SW480 (cell line): ENCODE measurements at regions not wholly inside any gene's neighbourhood (a gene's known extent, or its start where the extent isn't known, plus 50 kb on each side); places are given as distances from the start of the nearest gene placed in this dataset.
"Not testable (repeated sequence)": the region's sequence is repeated elsewhere in the genome, so short reads cannot be mapped to it uniquely, and the experiment has no call there.

Experiments used
- DNase-seq: peaks from one replicate; pipeline ENCODE4 v3.0.0-alpha.2; 2016; ENCODE audit warnings: low spot score

GRCh38 chr6:28848756-28849155 lies 75.0 kb downstream of the TRIM27 start:
- not testable (repeated sequence) for DNase-seq
